ENCODE measurements at regions not wholly inside any gene's neighbourhood (a gene's known extent, or its start where the extent isn't known, plus 50 kb on each side); places are given as distances from the start of the nearest gene placed in this dataset.

GRCh38 chrX:98371994-98372393 is 1488.3 kb downstream of the RPA4 start:
- no peak for DNase-seq

- DNase-seq: no peak
These were observed 1495.4 kb downstream of the RPA4 start for GRCh38 chrX:98379134-98379533.

DNA sequence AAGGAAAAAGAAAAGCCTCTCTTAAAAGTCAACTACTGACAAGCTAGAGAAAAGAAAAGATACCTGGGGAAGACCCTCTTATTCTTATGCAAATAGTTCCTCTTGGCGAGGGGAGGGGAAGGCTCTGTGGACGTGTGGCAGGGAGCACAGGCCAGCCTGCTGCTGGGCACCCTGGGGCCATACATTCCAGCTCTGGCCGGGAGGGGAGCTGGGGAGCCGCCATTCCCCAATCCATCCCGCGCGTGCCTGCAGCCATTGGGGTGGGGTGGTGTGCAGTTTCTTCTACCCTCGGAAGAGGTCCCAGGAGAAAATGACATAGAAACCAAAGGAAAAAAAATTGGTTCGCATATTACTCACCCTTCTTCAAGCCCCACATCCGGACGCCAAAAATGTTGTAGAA is 1496.4 kb downstream of the RPA4 start:
- DNase-seq: no peak

GRCh38 chrX:98380556-98380955 is 1496.8 kb downstream of the RPA4 start:
- no peak for DNase-seq

DNA sequence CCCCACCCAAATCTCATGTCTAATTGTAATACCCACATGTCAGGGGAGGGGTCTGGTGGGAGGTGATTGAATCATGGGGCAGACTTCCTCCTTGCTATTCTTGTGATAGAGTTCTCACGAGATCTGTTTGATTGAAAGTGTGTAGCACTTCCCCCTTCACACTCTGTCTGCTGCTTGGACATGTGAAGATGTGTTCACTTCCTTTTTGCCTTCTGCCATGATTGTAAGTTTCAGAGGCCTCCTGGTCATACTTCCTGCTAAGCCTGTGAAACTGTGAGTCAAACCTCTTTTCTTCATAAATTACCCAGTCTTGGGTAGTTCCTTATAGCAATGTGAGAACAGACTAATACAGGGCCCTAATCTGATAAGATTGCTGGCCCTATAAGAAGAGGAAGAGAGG is 1514.8 kb downstream of the RPA4 start:
- no peak for DNase-seq

DNA sequence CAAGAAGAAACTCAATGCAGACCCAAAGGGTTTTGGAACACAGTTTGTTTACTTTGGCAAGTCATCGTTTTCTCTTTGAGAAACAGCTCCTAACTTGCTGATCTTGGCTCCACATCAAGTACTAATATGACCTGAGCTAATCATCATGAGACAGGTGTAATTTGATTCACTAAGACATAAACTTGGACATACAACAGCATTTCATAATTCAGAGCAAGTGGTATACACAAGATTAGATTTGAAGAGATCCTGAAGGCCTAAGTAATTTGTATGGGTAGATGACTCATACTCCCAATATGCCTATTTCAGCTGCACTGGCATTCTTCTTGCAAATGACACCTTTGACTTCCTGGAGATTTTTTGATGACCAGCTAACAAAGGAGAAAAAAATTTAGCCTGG is 1521.7 kb downstream of the RPA4 start:
- no peak for DNase-seq

- no peak for DNase-seq
These were observed 1523.9 kb downstream of the RPA4 start for GRCh38 chrX:98407584-98407983.

GRCh38 chrX:98409867-98410266 is 1526.2 kb downstream of the RPA4 start:
- no peak for DNase-seq

GRCh38 chrX:98412058-98412457 is 1528.3 kb downstream of the RPA4 start:
- no peak for DNase-seq

GRCh38 chrX:98422536-98422935 is 1538.8 kb downstream of the RPA4 start:
- DNase-seq: no peak

- no peak for DNase-seq
These were observed 1548.7 kb downstream of the RPA4 start for GRCh38 chrX:98432413-98432812.

DNA sequence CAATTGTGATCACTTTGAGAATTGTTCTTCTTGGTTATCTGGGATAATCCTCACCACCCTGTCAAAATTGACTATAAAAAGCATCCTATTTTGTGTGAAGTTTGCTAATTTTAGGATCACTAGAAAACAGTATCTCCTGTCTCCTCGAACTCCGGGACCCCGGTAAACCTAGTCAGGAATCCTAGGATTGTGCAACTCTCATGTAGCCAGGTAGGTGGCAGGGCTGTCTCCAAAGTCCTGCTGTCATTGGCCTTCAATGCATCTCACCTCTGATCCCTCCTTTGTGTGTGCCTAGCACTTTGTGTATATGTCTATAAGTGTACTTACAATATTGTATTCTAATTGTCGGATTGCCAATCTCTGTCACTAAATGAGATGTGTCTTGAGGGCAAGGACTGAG is 1564.8 kb downstream of the RPA4 start:
- DNase-seq: no peak

- DNase-seq: no peak
These were observed 1568.7 kb downstream of the RPA4 start for GRCh38 chrX:98452456-98452855.

DNA sequence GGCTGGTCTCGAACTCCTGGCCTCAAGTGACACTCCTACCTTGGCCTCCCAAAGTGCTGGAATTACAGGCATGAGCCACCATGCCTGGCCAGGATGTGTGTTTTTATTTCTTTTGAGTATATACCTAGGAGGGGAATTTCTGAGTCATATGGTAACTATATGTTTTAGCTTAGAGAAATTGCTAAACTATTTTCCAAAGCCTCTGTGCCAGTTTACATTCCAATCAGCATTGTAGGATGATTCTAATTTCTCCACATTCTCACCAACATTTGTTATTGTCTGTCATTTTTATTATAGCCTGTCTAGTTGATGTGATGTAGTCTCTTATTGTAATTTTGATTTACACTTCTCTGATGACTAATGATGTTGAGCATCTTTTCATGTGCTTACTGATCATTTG is 1576.0 kb downstream of the RPA4 start:
- no peak for DNase-seq

- no peak for DNase-seq
These were observed 1596.9 kb downstream of the RPA4 start for GRCh38 chrX:98480606-98481005.

DNA sequence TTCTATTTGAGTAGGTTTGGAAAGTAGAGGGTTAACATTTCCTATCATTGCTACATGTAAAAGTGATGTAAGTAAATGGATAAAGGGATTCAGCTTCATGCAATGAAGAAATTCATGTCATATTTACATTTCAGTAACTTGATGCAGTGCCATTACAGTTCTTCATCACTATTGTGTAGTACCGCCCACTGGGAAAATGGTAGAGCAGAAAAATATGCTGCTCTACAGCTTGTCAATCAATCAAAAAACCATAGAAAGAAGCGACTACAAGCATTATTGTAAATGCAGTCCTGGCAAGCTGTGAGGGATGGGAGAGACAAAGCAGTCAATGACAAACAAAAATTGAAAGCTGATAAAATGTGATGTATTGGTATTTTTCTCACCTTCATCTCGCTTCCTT is 1597.9 kb downstream of the RPA4 start:
- no peak for DNase-seq

DNA sequence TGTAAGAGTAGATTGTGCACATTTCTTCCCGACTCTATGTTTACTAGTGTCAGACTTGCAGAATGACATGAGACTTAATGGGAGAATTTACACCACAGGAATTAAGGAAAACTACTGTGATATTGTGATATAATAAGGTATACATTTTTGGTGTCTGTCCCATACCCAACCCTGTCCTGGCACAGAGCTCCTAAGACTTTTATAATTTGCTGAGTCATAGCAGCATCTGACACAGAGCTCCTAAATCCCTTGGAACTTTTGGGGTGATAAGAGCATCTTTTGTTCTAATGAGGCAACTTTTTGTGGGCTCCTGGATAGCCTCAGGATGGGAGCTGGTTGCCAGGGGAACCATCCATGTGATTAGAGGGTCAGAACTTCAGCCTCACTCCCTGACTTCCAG is 1607.0 kb downstream of the RPA4 start:
- no peak for DNase-seq

DNA sequence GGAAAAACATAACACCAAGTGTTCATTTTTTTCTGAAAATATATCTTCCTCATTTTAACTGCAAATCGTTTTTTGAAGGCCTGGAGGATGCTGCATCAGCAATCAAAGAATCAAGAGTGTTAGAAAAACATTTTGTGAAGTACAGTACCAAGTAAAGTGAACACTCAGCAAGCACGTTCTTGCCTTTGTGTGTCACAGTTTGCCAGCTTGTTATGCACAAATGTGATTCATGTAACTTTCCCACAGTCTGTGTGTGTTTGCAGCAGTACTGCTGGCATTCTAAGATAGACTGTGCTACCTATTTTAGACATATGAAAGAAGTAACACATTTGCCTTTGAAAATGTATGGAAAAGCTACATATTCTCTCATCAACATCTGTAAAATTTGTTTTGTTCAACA is 1617.7 kb downstream of the RPA4 start:
- no peak for DNase-seq

GRCh38 chrX:98506907-98507306 is 1623.2 kb downstream of the RPA4 start:
- no peak for DNase-seq

DNA sequence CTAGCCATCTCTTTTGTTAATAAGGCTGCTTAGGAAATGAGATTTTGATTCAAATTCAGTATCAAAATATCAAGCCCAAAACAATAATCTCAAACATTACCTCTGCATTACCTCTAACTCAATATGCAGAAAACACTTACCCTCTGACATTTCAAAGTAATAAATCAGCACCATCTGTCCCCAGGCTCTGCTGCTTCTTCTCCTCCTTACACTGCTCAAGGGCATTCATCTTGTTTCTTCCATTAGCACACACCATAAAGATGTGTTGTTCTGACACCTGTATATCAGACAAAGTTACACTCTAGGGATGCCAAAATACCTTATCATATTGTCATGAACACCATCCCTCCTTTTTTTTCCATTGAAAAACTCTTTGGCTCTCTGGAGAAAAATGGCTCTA is 1630.3 kb downstream of the RPA4 start:
- DNase-seq: no peak

DNA sequence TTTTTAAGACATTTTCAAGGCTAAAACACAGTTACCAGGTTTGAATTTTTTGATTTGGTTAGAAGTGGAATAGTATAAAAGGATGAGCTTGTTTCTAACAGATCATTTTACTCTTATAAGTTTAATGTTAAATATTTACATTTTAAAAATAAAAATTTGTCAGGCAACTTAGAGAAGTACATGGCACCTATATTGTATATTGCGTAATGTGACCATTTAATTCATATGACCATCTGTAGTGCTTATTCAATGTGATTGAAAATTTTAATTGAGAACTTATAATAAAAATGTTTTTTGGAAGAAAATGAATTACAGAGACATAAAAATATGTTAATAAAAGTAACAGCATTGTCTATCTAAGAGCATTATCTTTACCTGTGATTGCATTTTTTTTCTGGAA is 1632.4 kb downstream of the RPA4 start:
- no peak for DNase-seq

DNA sequence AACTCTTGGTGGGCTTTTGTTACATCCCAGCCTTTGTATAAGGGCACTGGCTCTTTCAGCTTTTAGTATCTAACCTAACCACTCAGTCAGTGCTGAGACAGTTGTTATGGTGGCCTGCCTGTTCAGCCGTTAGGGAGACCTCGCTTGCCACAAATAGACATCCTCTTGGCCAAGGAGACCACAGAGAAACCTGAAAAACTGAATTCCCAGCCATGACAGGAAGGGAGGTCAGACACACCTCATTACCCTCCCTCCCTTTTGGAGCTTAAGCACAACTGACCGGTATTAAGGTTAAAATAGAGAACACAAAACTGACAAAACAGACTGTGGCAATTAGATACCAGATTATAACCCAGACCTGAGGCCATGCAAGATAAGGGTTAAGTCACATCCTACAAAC is 1639.3 kb downstream of the RPA4 start:
- DNase-seq: no peak

GRCh38 chrX:98523521-98523920 is 1639.8 kb downstream of the RPA4 start:
- no peak for DNase-seq

- no peak for DNase-seq
These were observed 1664.8 kb downstream of the RPA4 start for GRCh38 chrX:98548519-98548918.

DNA sequence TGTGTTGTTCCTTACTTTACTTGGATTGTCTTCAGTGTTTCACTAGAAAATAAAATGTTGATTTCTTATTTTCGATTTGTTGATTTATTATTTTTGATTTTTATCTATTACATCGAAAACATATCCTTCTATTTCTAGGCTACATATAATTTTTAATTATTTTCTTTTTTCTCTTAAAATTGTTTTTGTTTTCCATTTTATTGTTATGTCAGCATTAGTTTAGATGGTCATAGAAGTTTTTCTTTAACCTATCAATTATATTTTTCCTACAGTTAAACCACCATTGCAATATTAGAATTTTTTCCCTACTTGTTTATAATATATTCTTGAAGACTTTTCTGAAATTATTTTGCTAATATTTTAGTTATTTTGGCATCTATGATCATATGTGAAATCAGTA is 1685.1 kb downstream of the RPA4 start:
- DNase-seq: no peak

- DNase-seq: no peak
These were observed 1722.2 kb downstream of the RPA4 start for GRCh38 chrX:98605941-98606340.

All from left kidney (tissue), 1 donor.